ENCODE measurements at regions not wholly inside any gene's neighbourhood (a gene's known extent, or its start where the extent isn't known, plus 50 kb on each side); places are given as distances from the start of the nearest gene placed in this dataset.

GRCh38 chr15:50850003-50850402, 58.5 kb upstream of the AP4E1 start:
- TF ChIP-seq POLR2A (IDR thresholded peaks at IDR 0.05; ENCODE audit: low read length) (no peak), GATA1 (IDR thresholded peaks at IDR 0.05; ENCODE audit: low read depth, low read length) (no peak)

Measured in erythroblast (primary cell).